ENCODE measurements at regions not wholly inside any gene's neighbourhood (a gene's known extent, or its start where the extent isn't known, plus 50 kb on each side); places are given as distances from the start of the nearest gene placed in this dataset.

- no peak for DNase-seq (ENCODE audit: low spot score)
Observed at GRCh38 chr5:145708169-145708568, 127.0 kb downstream of the PRELID2 start.

- no peak for DNase-seq (ENCODE audit: low spot score)
Observed at GRCh38 chr5:145704724-145705123, 130.4 kb downstream of the PRELID2 start.

- DNase-seq (ENCODE audit: low spot score), result no peak
Observed at GRCh38 chr5:145703856-145704255, 131.3 kb downstream of the PRELID2 start.

GRCh38 chr5:145701404-145701803, 133.7 kb downstream of the PRELID2 start:
- no peak for DNase-seq (ENCODE audit: low spot score)

- no peak for DNase-seq (ENCODE audit: low spot score)
Observed at GRCh38 chr5:145699846-145700245, 135.3 kb downstream of the PRELID2 start.

GRCh38 chr5:145697251-145697990, 137.7 kb downstream of the PRELID2 start:
- no peak for DNase-seq (ENCODE audit: low spot score)

- DNase-seq (ENCODE audit: low spot score), result no peak
Observed at GRCh38 chr5:145689235-145689634, 145.9 kb downstream of the PRELID2 start.

GRCh38 chr5:145687943-145688342, 147.2 kb downstream of the PRELID2 start:
- no peak for DNase-seq (ENCODE audit: low spot score)

- no peak for DNase-seq (ENCODE audit: low spot score)
Observed at GRCh38 chr5:145685417-145685816, 149.7 kb downstream of the PRELID2 start.

GRCh38 chr5:145683431-145683830, 151.7 kb downstream of the PRELID2 start:
- no peak for DNase-seq (ENCODE audit: low spot score)

- no peak for DNase-seq (ENCODE audit: low spot score)
Observed at GRCh38 chr5:145682197-145682899, 152.8 kb downstream of the PRELID2 start.

GRCh38 chr5:145681686-145682085, 153.5 kb downstream of the PRELID2 start:
- peak; percentile 29 for DNase-seq (ENCODE audit: low spot score)

- no peak for DNase-seq (ENCODE audit: low spot score)
Observed at GRCh38 chr5:145681216-145681615, 153.9 kb downstream of the PRELID2 start.

GRCh38 chr5:145680767-145681166, 154.4 kb downstream of the PRELID2 start:
- no peak for DNase-seq (ENCODE audit: low spot score)

GRCh38 chr5:145680169-145680568, 155.0 kb downstream of the PRELID2 start:
- no peak for DNase-seq (ENCODE audit: low spot score)

- DNase-seq (ENCODE audit: low spot score), result no peak
Observed at GRCh38 chr5:145678255-145678654, 156.9 kb downstream of the PRELID2 start.

- no peak for DNase-seq (ENCODE audit: low spot score)
Observed at GRCh38 chr5:145673786-145674185, 161.4 kb downstream of the PRELID2 start.

GRCh38 chr5:145668714-145669113, 166.4 kb downstream of the PRELID2 start:
- DNase-seq (ENCODE audit: low spot score), result no peak

- no peak for DNase-seq (ENCODE audit: low spot score)
Observed at GRCh38 chr5:145667742-145668141, 167.4 kb downstream of the PRELID2 start.

GRCh38 chr5:145666591-145666990, 168.6 kb downstream of the PRELID2 start:
- no peak for DNase-seq (ENCODE audit: low spot score)

GRCh38 chr5:145661737-145662485, 173.2 kb downstream of the PRELID2 start:
- no peak for DNase-seq (ENCODE audit: low spot score)

- DNase-seq (ENCODE audit: low spot score), result no peak
Observed at GRCh38 chr5:145660897-145661640, 174.1 kb downstream of the PRELID2 start.
